RPMI7951 (cell line): ENCODE measurements at regions not wholly inside any gene's neighbourhood (a gene's known extent, or its start where the extent isn't known, plus 50 kb on each side); places are given as distances from the start of the nearest gene placed in this dataset.

ENCODE experiments used
- DNase-seq: peaks from one replicate; pipeline ENCODE4 v3.0.0-alpha.2; 2012; ENCODE audit warnings: low read depth

- no peak for DNase-seq
Measured at GRCh38 chr9:71183251-71183650, 61.8 kb upstream of the TRPM3 start.

DNA sequence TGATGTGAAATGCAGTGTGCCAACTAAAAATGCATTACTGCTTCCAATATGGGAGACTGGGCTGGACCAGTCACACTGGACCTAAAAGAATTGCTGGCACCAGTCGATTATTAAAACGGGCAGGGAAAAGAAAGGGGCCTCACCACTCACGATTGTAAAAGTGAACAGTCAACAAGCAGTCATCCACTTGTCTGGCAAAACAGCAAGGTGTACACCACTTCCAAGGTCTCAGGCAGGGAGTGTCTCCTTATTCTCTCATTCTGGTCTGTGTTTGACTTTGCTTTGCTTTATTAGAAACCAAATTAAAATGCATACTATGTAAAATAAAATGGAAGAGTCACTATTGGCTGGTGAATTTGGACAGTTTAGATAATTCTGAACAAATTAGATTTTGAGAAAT is 57.8 kb upstream of the TRPM3 start:
- DNase-seq, result no peak

DNA sequence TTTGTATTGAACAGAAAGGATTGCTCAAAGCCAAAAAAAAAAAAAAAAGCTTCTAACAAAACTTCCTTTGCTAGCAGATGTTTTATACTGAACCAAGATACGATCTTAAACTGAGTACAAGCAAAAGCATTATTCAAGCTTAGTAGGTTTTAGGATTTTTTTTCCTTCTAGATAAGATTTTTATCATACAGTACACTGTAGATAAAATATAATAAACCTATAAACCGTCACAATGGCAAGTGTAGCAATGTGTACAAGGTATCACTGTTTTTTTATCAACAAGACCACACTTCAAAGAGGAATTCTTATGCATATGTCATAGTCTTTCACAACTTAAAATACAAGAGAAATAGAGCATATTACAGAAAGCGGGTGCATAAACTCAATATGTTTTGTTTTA is 56.5 kb upstream of the TRPM3 start:
- DNase-seq, result no peak

DNA sequence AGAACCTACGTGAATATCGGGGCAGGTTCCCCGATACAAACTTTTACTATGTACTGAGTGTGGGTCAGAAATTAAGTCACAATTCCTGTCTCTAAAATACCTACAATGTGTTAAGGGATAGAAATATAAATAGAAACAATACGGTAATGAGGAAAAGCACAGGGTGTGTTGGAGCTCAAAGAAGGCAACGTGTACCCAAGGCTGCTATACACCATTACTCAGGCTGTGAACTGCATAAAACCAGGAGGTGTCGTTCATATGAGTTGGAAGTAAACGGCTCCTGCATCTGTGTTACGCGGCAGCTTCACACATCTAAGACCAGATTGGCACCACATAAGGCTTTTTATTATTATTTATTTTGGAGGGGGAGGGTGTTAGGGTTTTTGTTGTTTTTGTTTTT is 50.1 kb upstream of the TRPM3 start:
- DNase-seq, result no peak
